ENCODE measurements at regions not wholly inside any gene's neighbourhood (a gene's known extent, or its start where the extent isn't known, plus 50 kb on each side); places are given as distances from the start of the nearest gene placed in this dataset.

DNA sequence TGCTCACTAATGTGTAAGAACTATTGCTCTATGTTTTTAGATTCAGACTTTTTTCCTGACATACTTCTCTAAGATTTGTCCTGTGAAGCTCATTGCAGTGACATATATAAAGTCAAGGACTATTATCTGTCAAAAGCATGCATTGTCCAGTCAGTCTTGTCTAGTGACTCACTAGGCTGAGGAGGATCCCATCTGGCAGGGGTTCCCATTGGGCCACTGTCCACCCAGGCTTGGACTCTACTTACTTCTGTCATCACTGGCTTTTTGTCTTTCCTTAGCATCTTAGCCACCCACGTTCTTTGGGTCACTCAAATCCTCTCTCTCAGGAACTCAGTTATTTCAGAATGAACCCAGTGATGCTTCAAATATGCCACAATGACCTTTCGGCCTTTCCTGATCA lies 132.6 kb upstream of the NABP1 start:
- no peak overlapping the region for H3K4me3 Mint-ChIP-seq (ENCODE audit: low read depth)
- DNase-seq (ENCODE audit: low spot score, unreplicated experiment) = no peak
- H3K4me1 Mint-ChIP-seq (ENCODE audit: low read depth) = no peaks in the 10 kb centered on the region
- no peaks in the 10 kb centered on the region for H3K27me3 Mint-ChIP-seq
- no peaks in the 10 kb centered on the region for H3K36me3 Mint-ChIP-seq (ENCODE audit: insufficient read depth)
- H3K9me3 Mint-ChIP-seq (ENCODE audit: low read depth) = peaks cover 3% of the 10 kb centered on the region
- no peak overlapping the region for H3K27ac Mint-ChIP-seq
- TF ChIP-seq, protein P1, sequence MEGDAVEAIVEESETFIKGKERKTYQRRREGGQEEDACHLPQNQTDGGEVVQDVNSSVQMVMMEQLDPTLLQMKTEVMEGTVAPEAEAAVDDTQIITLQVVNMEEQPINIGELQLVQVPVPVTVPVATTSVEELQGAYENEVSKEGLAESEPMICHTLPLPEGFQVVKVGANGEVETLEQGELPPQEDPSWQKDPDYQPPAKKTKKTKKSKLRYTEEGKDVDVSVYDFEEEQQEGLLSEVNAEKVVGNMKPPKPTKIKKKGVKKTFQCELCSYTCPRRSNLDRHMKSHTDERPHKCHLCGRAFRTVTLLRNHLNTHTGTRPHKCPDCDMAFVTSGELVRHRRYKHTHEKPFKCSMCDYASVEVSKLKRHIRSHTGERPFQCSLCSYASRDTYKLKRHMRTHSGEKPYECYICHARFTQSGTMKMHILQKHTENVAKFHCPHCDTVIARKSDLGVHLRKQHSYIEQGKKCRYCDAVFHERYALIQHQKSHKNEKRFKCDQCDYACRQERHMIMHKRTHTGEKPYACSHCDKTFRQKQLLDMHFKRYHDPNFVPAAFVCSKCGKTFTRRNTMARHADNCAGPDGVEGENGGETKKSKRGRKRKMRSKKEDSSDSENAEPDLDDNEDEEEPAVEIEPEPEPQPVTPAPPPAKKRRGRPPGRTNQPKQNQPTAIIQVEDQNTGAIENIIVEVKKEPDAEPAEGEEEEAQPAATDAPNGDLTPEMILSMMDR (IDR thresholded peaks at IDR 0.05; ENCODE audit: unreplicated experiment) = no peak

- no peak overlapping the region for H3K4me3 Mint-ChIP-seq (ENCODE audit: low read depth)
- no peaks in the 10 kb centered on the region for H3K9me3 Mint-ChIP-seq (ENCODE audit: low read depth)
- no peak overlapping the region for H3K27ac Mint-ChIP-seq
- no peaks in the 10 kb centered on the region for H3K27me3 Mint-ChIP-seq
- no peaks in the 10 kb centered on the region for H3K36me3 Mint-ChIP-seq (ENCODE audit: insufficient read depth)
- TF ChIP-seq, protein P1 (IDR thresholded peaks at IDR 0.05; ENCODE audit: unreplicated experiment) = no peak
- peaks cover 3% of the 10 kb centered on the region for H3K4me1 Mint-ChIP-seq (ENCODE audit: low read depth)
- no peak for DNase-seq (ENCODE audit: low spot score, unreplicated experiment)
These were observed 125.9 kb upstream of the NABP1 start for GRCh38 chr2:191552066-191552465.

GRCh38 chr2:191554240-191554639 lies 123.7 kb upstream of the NABP1 start:
- TF ChIP-seq, protein P1 (IDR thresholded peaks at IDR 0.05; ENCODE audit: unreplicated experiment) = no peak
- DNase-seq (ENCODE audit: low spot score, unreplicated experiment) = no peak
- Mint-ChIP-seq H3K27me3 (no peaks in the 10 kb centered on the region), H3K27ac (no peak overlapping the region), H3K36me3 (ENCODE audit: insufficient read depth) (no peaks in the 10 kb centered on the region), H3K9me3 (ENCODE audit: low read depth) (no peaks in the 10 kb centered on the region), H3K4me1 (ENCODE audit: low read depth) (peaks cover 3% of the 10 kb centered on the region), H3K4me3 (ENCODE audit: low read depth) (no peak overlapping the region)

- Mint-ChIP-seq H3K36me3 (ENCODE audit: insufficient read depth) (no peaks in the 10 kb centered on the region), H3K4me3 (ENCODE audit: low read depth) (no peak overlapping the region), H3K27ac (no peak overlapping the region), H3K4me1 (ENCODE audit: low read depth) (peaks cover 6% of the 10 kb centered on the region), H3K27me3 (no peaks in the 10 kb centered on the region), H3K9me3 (ENCODE audit: low read depth) (no peaks in the 10 kb centered on the region)
- peak; percentile 74 for DNase-seq (ENCODE audit: low spot score, unreplicated experiment)
- TF ChIP-seq, protein P1 (IDR thresholded peaks at IDR 0.05; ENCODE audit: unreplicated experiment) = peak; percentile 79
These were observed 122.7 kb upstream of the NABP1 start for GRCh38 chr2:191555092-191555742.

GRCh38 chr2:191556463-191556862 lies 121.5 kb upstream of the NABP1 start:
- H3K4me1 Mint-ChIP-seq (ENCODE audit: low read depth) = peaks cover 7% of the 10 kb centered on the region
- no peak overlapping the region for H3K27ac Mint-ChIP-seq
- no peak for DNase-seq (ENCODE audit: low spot score, unreplicated experiment)
- H3K4me3 Mint-ChIP-seq (ENCODE audit: low read depth) = no peak overlapping the region
- H3K27me3 Mint-ChIP-seq = no peaks in the 10 kb centered on the region
- TF ChIP-seq, protein P1 (IDR thresholded peaks at IDR 0.05; ENCODE audit: unreplicated experiment) = no peak
- H3K9me3 Mint-ChIP-seq (ENCODE audit: low read depth) = no peaks in the 10 kb centered on the region
- H3K36me3 Mint-ChIP-seq (ENCODE audit: insufficient read depth) = no peaks in the 10 kb centered on the region

All from progenitor cell of endocrine pancreas (in vitro differentiated cells).